ENCODE measurements at regions not wholly inside any gene's neighbourhood (a gene's known extent, or its start where the extent isn't known, plus 50 kb on each side); places are given as distances from the start of the nearest gene placed in this dataset.

DNA sequence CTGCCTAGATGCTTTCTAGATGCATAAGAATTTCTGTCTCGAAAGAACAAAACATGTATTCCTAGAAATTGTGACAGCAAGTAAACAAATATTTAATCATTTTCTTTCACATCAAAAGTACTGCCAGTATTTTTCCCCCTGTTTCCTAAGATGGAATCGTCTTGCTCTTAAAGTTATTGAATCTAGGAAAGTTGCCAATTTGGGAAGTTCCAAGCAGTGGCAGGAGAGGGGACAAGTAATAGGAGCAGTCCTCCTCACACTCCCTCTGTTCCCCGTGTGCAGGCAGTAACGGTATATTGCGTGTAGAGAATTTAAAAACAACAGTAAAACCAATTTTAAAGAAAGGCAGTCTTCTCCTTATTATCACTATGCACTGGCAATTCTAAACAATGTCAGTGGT is 619.8 kb downstream of the TBL1XR1 start:
- Histone ChIP-seq H3K9me3 (ENCODE audit: control insufficient read depth, low read length) (no peaks in the 10 kb centered on the region), H3K4me1 (ENCODE audit: control insufficient read depth in 1 of 2, insufficient read depth in 2 of 2, low read length in 2 of 2) (no peaks in the 10 kb centered on the region), H3K27me3 (ENCODE audit: control insufficient read depth in 1 of 2, insufficient read depth in 2 of 2, low read length in 1 of 2) (no peaks in the 10 kb centered on the region), H3K4me3 (ENCODE audit: low read length in 2 of 2) (no peak overlapping the region), H3K27ac (ENCODE audit: low read depth in 1 of 2, low read length in 2 of 2) (no peak overlapping the region), H3K36me3 (ENCODE audit: control insufficient read depth in 1 of 2, insufficient read depth in 2 of 2, low read length in 1 of 2) (no peaks in the 10 kb centered on the region)
- ATAC-seq (ENCODE audit: low FRiP score) (no peak), DNase-seq (no peak)
- intact Hi-C loops (cut with DNase I) = no loop called here
- 54 to 68% methylated on average over 5 of the region's 5 CpGs for WGBS, 2 donors

DNA sequence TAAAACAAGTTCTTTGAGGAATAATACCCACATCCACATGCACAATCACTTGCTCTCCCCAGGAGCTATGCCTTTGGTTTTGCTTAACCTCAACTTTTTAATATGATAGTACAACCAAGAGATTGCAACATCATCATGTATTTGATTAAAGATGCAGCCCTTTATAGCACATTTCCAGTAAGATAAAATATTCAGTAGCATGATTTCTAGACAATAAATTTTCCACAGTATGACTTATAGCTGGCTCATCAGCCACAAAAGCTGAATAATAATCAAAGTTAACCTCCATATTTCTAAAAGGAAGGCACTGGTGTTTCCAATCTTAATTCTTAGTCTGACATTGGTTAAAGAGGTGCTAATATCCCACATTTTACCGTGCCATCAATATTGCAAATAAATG is 622.5 kb downstream of the TBL1XR1 start:
- 0 to 77% methylated on average over 1 of the region's 1 CpG for WGBS, 2 donors
- no peak overlapping the region for H3K27ac ChIP-seq (ENCODE audit: low read depth in 1 of 2, low read length in 2 of 2)
- no peaks in the 10 kb centered on the region for H3K9me3 ChIP-seq (ENCODE audit: control insufficient read depth, low read length)
- intact Hi-C loops (cut with DNase I) = no loop called here
- DNase-seq (no peak), ATAC-seq (ENCODE audit: low FRiP score) (no peak)
- H3K27me3 ChIP-seq (ENCODE audit: control insufficient read depth in 1 of 2, insufficient read depth in 2 of 2, low read length in 1 of 2) = no peaks in the 10 kb centered on the region
- no peak overlapping the region for H3K4me3 ChIP-seq (ENCODE audit: low read length in 2 of 2)
- H3K36me3 ChIP-seq (ENCODE audit: control insufficient read depth in 1 of 2, insufficient read depth in 2 of 2, low read length in 1 of 2) = no peaks in the 10 kb centered on the region
- H3K4me1 ChIP-seq (ENCODE audit: control insufficient read depth in 1 of 2, insufficient read depth in 2 of 2, low read length in 2 of 2) = no peaks in the 10 kb centered on the region

DNA sequence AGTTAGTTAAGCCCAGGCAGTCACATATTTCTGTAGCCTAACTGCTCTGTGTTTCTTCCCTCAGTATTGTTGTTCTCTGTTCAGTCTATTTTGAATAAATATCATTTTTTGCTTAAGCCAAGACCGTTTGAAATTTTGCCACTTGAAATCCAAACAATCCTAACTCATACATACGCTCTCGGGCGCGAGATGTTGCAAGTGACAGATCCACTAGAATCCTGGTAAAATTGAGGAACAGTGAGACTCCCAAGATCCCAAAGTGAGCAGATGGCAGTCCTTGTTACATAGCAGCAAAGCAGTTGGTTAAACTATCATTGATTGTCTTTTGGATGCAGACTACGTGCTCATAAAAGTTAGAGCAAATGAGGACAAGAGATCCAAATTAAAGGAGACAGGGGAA is 625.4 kb downstream of the TBL1XR1 start:
- Histone ChIP-seq H3K4me1 (ENCODE audit: control insufficient read depth in 1 of 2, insufficient read depth in 2 of 2, low read length in 2 of 2) (no peaks in the 10 kb centered on the region), H3K27ac (ENCODE audit: low read depth in 1 of 2, low read length in 2 of 2) (no peak overlapping the region), H3K9me3 (ENCODE audit: control insufficient read depth, low read length) (no peaks in the 10 kb centered on the region), H3K27me3 (ENCODE audit: control insufficient read depth in 1 of 2, insufficient read depth in 2 of 2, low read length in 1 of 2) (no peaks in the 10 kb centered on the region), H3K4me3 (ENCODE audit: low read length in 2 of 2) (no peak overlapping the region), H3K36me3 (ENCODE audit: control insufficient read depth in 1 of 2, insufficient read depth in 2 of 2, low read length in 1 of 2) (no peaks in the 10 kb centered on the region)
- 70 to 85% methylated on average over 6 of the region's 6 CpGs for WGBS, 2 donors
- ATAC-seq (ENCODE audit: low FRiP score) (no peak), DNase-seq (no peak)
- intact Hi-C loops (cut with DNase I) = no loop called here

DNA sequence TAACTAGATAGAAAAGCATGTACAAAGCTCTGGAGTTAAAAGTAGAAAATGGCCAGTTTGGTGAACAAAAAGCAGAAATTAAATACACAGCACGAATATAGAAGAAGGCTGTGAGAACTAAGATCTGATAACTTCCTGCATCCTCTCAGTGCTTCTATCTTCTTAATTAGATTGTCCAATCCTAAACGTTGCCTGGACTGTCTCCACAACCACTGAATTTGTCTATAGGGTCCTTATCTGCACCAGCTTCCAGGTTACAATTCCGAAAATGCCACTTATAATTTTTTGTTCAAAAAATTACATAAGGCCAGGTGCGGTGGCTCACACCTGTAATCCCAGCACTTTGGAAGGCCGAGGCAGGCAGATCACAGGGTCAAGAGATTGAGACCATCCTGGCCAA is 626.3 kb downstream of the TBL1XR1 start:
- Histone ChIP-seq H3K4me3 (ENCODE audit: low read length in 2 of 2) (no peak overlapping the region), H3K4me1 (ENCODE audit: control insufficient read depth in 1 of 2, insufficient read depth in 2 of 2, low read length in 2 of 2) (no peaks in the 10 kb centered on the region), H3K36me3 (ENCODE audit: control insufficient read depth in 1 of 2, insufficient read depth in 2 of 2, low read length in 1 of 2) (no peaks in the 10 kb centered on the region), H3K9me3 (ENCODE audit: control insufficient read depth, low read length) (no peaks in the 10 kb centered on the region), H3K27me3 (ENCODE audit: control insufficient read depth in 1 of 2, insufficient read depth in 2 of 2, low read length in 1 of 2) (no peaks in the 10 kb centered on the region), H3K27ac (ENCODE audit: low read depth in 1 of 2, low read length in 2 of 2) (no peak overlapping the region)
- intact Hi-C loops (cut with DNase I) = no loop called here
- 88 to 92% methylated on average over 5 of the region's 5 CpGs for WGBS, 2 donors
- ATAC-seq (ENCODE audit: low FRiP score) = no peak
- no peak for DNase-seq

DNA sequence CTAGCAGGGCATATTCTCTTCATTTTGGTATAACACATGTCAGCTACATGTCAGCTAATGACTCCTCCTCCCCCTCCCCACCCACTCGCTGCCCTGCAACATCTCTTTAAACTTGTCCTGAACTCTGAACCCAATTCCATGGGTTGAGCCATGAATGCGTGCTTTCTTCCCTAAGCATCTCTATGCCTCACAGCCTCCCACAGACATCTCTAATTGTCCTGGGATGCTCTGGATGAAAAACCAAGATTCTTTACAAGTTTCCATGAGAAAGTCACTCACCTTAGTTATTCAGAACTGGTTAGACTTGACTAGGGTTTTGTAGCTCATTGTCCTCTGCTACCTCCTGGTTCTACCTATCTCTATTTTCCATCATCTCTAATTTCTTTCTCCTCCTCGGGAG is 629.1 kb downstream of the TBL1XR1 start:
- H3K4me3 ChIP-seq (ENCODE audit: low read length in 2 of 2) = no peak overlapping the region
- H3K27ac ChIP-seq (ENCODE audit: low read depth in 1 of 2, low read length in 2 of 2) = no peak overlapping the region
- no peak for DNase-seq
- no peaks in the 10 kb centered on the region for H3K9me3 ChIP-seq (ENCODE audit: control insufficient read depth, low read length)
- H3K27me3 ChIP-seq (ENCODE audit: control insufficient read depth in 1 of 2, insufficient read depth in 2 of 2, low read length in 1 of 2) = no peaks in the 10 kb centered on the region
- ATAC-seq (ENCODE audit: low FRiP score) = no peak
- H3K4me1 ChIP-seq (ENCODE audit: control insufficient read depth in 1 of 2, insufficient read depth in 2 of 2, low read length in 2 of 2) = no peaks in the 10 kb centered on the region
- H3K36me3 ChIP-seq (ENCODE audit: control insufficient read depth in 1 of 2, insufficient read depth in 2 of 2, low read length in 1 of 2) = no peaks in the 10 kb centered on the region
- intact Hi-C loops (cut with DNase I) = no loop called here
- 87 to 91% methylated on average over 3 of the region's 3 CpGs for WGBS, 2 donors

DNA sequence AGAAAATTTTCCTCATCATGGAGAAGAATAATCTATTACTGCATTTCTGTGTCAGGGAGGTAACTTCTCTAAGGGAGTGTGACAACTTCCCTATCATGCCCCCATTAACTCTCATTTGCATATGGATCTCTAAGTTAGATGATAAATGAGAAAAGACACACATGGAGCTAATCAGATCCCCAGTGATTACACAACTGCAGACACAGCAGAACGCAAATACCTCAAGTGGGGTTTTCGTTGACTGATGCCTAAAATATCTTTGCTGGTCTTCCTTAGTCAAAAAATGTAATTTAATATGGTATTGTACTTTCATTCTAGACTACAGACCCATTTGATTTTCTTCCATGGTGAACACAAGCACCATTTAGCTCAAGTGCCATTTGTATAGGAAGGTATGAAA is 630.5 kb downstream of the TBL1XR1 start:
- Histone ChIP-seq H3K27me3 (ENCODE audit: control insufficient read depth in 1 of 2, insufficient read depth in 2 of 2, low read length in 1 of 2) (no peaks in the 10 kb centered on the region), H3K36me3 (ENCODE audit: control insufficient read depth in 1 of 2, insufficient read depth in 2 of 2, low read length in 1 of 2) (no peaks in the 10 kb centered on the region), H3K27ac (ENCODE audit: low read depth in 1 of 2, low read length in 2 of 2) (no peak overlapping the region), H3K4me1 (ENCODE audit: control insufficient read depth in 1 of 2, insufficient read depth in 2 of 2, low read length in 2 of 2) (no peaks in the 10 kb centered on the region), H3K4me3 (ENCODE audit: low read length in 2 of 2) (no peak overlapping the region), H3K9me3 (ENCODE audit: control insufficient read depth, low read length) (no peaks in the 10 kb centered on the region)
- ATAC-seq (ENCODE audit: low FRiP score) (no peak), DNase-seq (no peak)
- 70 to 93% methylated on average over 2 of the region's 2 CpGs for WGBS, 2 donors
- intact Hi-C loops (cut with DNase I) = no loop called here

DNA sequence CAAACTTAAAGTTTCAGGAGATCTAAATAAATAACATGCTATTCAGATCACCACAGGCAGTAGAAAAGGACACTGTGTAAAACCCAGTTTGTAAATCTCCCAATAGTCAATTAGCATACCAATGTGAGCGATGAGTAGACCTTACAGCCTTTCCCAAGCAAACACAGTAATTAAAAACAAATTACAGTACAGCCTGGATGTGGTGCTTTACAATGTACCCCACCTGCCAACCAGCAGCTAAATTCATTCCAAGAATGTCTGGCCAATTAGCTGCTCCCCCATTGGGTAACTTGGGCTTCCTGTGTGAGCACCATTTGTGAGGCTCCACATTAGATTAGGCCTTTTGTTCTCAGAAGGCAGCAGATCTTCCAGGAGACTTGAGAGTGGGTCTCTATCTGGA is 635.0 kb downstream of the TBL1XR1 start:
- no peak for ATAC-seq (ENCODE audit: low FRiP score)
- no peaks in the 10 kb centered on the region for H3K4me1 ChIP-seq (ENCODE audit: control insufficient read depth in 1 of 2, insufficient read depth in 2 of 2, low read length in 2 of 2)
- DNase-seq = no peak
- no peaks in the 10 kb centered on the region for H3K36me3 ChIP-seq (ENCODE audit: control insufficient read depth in 1 of 2, insufficient read depth in 2 of 2, low read length in 1 of 2)
- H3K27ac ChIP-seq (ENCODE audit: low read depth in 1 of 2, low read length in 2 of 2) = no peak overlapping the region
- intact Hi-C loops (cut with DNase I) = no loop called here
- H3K9me3 ChIP-seq (ENCODE audit: control insufficient read depth, low read length) = no peaks in the 10 kb centered on the region
- 95 to 98% methylated on average over 1 of the region's 1 CpG for WGBS, 2 donors
- H3K4me3 ChIP-seq (ENCODE audit: low read length in 2 of 2) = no peak overlapping the region
- H3K27me3 ChIP-seq (ENCODE audit: control insufficient read depth in 1 of 2, insufficient read depth in 2 of 2, low read length in 1 of 2) = no peaks in the 10 kb centered on the region

DNA sequence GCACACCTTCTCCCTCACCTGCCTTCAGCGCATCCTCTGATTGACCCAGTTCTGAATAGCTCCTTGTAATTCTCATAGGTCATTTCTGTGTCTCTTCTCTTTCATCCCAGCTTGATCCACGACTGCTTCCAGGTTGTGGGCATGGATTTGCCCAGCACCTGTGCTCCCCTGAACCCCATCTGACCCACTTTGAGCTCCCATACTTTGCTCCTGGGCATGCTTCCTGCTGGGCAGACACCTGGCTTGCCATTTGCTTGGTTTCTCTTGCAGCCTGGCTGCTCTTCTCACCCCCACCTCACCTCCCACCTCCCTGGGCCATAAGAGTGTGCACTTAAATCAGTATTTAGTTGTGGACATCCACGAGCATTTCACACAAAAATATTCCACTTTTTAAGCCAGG is 635.5 kb downstream of the TBL1XR1 start:
- Histone ChIP-seq H3K36me3 (ENCODE audit: control insufficient read depth in 1 of 2, insufficient read depth in 2 of 2, low read length in 1 of 2) (no peaks in the 10 kb centered on the region), H3K27ac (ENCODE audit: low read depth in 1 of 2, low read length in 2 of 2) (no peak overlapping the region), H3K27me3 (ENCODE audit: control insufficient read depth in 1 of 2, insufficient read depth in 2 of 2, low read length in 1 of 2) (no peaks in the 10 kb centered on the region), H3K9me3 (ENCODE audit: control insufficient read depth, low read length) (no peaks in the 10 kb centered on the region), H3K4me3 (ENCODE audit: low read length in 2 of 2) (no peak overlapping the region), H3K4me1 (ENCODE audit: control insufficient read depth in 1 of 2, insufficient read depth in 2 of 2, low read length in 2 of 2) (no peaks in the 10 kb centered on the region)
- 82% methylated on average over 3 of the region's 3 CpGs for WGBS, 2 donors
- intact Hi-C loops (cut with DNase I) = no loop called here
- no peak for ATAC-seq (ENCODE audit: low FRiP score)
- DNase-seq = no peak

DNA sequence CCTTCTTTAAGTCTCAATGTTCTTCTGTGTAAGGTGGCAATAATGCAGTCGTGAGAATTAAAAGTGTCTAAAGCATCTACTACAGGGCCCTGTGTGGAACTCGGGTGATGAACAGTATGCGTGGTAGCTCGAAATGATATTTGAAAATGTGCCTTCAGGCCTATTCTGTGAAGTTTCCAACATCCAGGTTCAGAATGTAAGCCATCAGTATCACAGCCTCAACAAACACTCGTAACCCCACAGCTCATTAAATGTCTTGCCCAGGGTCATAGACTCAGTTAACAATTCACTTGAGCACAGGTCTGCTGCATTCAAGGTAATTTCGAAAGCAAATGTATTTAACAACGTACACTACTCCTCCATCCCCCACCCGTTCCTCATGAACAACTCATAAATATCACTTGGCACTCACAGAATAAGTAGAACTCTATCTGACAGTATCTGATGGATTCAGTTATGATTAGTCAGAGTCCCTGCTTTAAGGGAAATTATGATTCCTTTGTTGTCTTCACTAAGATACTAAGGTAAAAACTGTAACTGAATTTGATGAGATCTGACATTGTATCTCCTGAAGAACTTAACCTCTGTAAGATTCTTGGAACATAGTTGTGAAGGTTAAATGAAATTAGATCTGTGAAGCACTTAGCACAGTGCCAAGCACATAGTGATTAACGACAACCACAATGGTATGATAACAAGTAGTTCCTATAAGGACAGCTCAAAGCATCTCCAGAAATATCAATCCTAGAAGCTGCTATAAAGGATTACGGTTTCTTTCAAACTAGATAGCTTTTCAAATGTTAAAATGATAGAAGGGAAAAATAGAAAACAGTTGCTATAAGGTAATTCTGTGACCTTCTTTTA is 642.3 kb downstream of the TBL1XR1 start:
- no peak for DNase-seq
- peaks cover 2% of the 10 kb centered on the region for H3K9me3 ChIP-seq (ENCODE audit: control insufficient read depth, low read length)
- ATAC-seq (ENCODE audit: low FRiP score) = no peak
- H3K27me3 ChIP-seq (ENCODE audit: control insufficient read depth in 1 of 2, insufficient read depth in 2 of 2, low read length in 1 of 2) = no peaks in the 10 kb centered on the region
- 89 to 93% methylated on average over 10 of the region's 10 CpGs for WGBS, 2 donors
- intact Hi-C loops (cut with DNase I) = no loop called here
- no peak overlapping the region for H3K4me3 ChIP-seq (ENCODE audit: low read length in 2 of 2)
- H3K27ac ChIP-seq (ENCODE audit: low read depth in 1 of 2, low read length in 2 of 2) = no peak overlapping the region
- H3K36me3 ChIP-seq (ENCODE audit: control insufficient read depth in 1 of 2, insufficient read depth in 2 of 2, low read length in 1 of 2) = no peaks in the 10 kb centered on the region
- H3K4me1 ChIP-seq (ENCODE audit: control insufficient read depth in 1 of 2, insufficient read depth in 2 of 2, low read length in 2 of 2) = no peaks in the 10 kb centered on the region

Measured in aorta (tissue), 5 donors.